VCaP (cell line): ENCODE measurements at regions not wholly inside any gene's neighbourhood (a gene's known extent, or its start where the extent isn't known, plus 50 kb on each side); places are given as distances from the start of the nearest gene placed in this dataset.
"Not testable (repeated sequence)": the region's sequence is repeated elsewhere in the genome, so short reads cannot be mapped to it uniquely, and the experiment has no call there.

Source experiments
- H3K27ac ChIP-seq: fragments of 450-650 bp; 2 replicates; pipeline ENCODE4 v1.5.1; 2017
- TF ChIP-seq, protein P1 (sequence below): fragments of 450-650 bp; conservative IDR thresholded peaks from 2 replicates; pipeline ENCODE4 v1.5.1; 2017; ENCODE audit warnings: mild to moderate bottlenecking, moderate library complexity

- H3K27ac ChIP-seq: no peak overlapping the region
- TF ChIP-seq, protein P1, sequence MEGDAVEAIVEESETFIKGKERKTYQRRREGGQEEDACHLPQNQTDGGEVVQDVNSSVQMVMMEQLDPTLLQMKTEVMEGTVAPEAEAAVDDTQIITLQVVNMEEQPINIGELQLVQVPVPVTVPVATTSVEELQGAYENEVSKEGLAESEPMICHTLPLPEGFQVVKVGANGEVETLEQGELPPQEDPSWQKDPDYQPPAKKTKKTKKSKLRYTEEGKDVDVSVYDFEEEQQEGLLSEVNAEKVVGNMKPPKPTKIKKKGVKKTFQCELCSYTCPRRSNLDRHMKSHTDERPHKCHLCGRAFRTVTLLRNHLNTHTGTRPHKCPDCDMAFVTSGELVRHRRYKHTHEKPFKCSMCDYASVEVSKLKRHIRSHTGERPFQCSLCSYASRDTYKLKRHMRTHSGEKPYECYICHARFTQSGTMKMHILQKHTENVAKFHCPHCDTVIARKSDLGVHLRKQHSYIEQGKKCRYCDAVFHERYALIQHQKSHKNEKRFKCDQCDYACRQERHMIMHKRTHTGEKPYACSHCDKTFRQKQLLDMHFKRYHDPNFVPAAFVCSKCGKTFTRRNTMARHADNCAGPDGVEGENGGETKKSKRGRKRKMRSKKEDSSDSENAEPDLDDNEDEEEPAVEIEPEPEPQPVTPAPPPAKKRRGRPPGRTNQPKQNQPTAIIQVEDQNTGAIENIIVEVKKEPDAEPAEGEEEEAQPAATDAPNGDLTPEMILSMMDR: no peak
Measured at GRCh38 chr10:30697806-30698205, 68.3 kb upstream of the LYZL2 start.

DNA sequence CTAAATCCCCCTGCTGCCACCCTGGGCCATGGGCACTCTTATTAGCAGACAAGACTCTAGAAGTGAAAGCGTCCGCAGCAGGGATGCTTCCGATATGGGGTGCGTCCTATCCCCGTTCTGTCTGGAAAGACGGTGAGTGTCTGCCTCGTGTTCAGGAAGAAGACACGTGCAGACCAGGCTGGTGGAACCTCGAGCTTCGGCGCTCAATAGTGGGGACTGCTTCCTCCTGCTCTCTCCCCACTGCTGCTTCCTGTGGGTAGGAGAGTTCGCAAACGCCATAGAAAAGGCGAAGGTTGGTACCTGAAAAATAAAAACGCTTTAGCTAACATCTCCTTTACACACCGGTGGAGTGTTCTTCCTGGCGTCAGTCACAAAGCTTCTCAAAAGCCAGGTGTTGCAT, 67.7 kb upstream of the LYZL2 start:
- not testable (repeated sequence) for H3K27ac ChIP-seq

DNA sequence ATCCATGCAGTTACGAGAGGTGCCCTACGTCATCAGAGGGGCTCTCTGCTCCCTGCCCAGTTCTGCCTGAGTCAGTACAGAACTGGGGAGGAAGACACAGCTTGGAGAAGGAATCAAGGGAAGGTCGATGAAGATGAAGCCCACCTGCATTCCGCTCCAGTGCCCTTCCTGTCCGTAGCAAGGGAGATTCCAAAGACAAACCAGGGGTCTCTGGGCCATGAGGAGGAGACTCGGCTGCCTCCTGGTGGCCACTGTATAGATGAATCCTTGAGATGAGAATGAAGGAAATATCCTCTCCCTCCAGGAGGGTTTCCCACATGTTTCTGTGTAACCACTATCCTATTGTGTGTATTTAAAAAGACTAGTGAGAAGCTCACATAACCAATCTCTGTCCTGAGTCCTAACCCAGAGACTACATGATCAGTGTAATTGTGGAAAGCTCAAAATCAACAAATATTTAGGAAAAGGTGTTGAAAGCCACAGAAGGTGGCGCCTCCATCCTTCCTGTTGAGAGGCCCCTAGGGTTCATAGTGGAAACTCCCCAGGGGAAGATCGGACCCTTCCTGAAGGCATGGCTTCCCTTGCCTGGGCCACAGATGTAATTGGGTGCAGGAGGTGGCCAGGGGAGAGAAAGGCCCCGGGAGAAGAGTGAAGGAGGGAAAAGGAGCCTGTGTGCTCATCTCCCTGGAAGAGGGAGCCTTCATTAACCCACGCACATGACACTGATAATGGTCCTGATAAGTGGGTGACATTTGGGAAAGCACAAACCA, 67.0 kb upstream of the LYZL2 start:
- H3K27ac ChIP-seq: not testable (repeated sequence)

DNA sequence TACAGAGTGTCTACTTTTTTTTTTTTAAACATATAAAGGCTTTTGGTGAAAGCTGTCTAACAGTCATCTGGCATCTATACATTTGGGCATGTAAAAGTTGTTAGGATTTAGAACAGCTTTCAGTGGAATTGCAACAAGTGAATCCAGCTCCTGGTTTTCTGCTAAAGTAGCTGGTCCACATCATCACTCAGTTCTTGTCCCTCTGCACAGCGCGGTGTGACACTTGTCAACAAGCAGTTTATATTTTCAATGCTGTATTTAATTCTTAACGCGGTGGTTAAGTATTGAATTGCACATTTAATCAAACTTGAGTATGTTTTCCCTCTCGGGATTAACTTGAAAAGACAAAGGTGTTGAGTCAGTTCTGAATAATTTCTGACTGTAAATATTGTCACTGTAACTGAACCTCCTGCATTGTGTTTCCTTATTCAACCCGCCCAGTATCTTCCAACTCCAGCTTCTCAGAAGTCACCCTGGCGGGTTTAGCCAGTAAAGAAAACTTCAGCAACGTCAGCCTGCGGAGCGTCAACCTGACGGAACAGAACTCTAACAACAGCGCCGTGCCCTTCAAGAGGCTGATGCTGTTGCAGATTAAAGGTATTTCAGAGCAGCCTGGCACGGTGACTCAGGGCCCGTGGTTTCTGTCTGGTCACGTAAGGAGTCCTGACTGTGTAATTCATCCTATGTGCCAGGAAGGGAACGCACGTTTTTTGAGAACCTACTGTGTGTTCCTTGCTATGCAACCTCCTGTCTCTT, 66.1 kb upstream of the LYZL2 start:
- H3K27ac ChIP-seq: not testable (repeated sequence)

- no peak overlapping the region for H3K27ac ChIP-seq
- TF ChIP-seq, protein P1: no peak
Measured at GRCh38 chr10:30694518-30695228, 65.1 kb upstream of the LYZL2 start.

DNA sequence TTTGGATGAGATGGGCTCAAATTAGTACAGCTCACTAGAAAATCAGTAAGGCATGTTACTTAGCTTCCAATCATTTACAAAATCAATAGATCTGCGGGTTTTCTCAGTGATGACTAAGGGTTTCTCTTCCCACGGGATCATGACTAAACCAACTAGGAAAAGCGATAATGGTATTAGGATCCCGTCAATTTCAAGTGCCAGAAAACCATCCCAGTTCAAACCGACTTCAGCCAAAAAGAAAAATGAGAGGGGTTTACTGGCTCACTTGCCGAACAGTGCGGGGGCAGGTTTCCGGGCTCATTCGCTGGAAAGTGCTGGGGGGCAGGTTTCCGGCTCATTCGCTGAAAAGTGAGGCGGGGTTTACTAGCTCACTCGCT, 62.1 kb upstream of the LYZL2 start:
- TF ChIP-seq, protein P1: no peak
- no peak overlapping the region for H3K27ac ChIP-seq

DNA sequence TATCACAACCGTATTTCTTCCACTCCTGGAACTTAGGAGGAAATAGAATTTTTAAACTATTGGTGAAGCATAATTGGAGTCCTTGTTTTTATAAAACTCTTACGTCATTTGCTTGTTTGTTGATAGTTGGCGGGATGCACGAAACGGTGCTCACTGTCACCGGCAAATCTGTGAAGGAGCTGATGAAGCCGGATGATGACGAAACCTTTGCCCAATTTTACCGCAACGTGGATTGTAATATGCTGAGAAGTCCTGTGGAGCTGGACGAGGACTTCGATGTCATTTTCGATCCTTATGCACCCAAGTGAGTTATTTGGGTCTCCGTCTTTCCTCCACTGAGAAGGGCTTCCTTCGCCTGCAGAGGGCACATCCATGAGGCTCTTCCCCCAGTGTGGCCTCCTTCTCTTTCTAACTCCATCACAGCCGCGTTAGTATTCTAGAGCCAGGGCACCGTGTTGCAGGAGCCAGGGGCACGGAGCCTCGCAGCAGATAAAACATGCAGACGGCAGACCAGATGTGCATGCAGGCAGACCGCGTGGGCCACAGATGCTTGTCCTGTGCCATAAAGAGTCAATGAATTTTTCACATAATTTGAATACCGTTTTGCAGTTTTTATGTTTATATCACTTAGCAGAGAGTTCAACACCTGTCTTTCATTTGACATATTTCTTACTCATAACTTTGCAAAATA, 61.5 kb upstream of the LYZL2 start:
- H3K27ac ChIP-seq: not testable (repeated sequence)

GRCh38 chr10:30688456-30688855, 58.9 kb upstream of the LYZL2 start:
- TF ChIP-seq, protein P1: no peak
- no peak overlapping the region for H3K27ac ChIP-seq

- no peak overlapping the region for H3K27ac ChIP-seq
- TF ChIP-seq, protein P1: peak; percentile 94
Measured at GRCh38 chr10:30687698-30688213, 58.2 kb upstream of the LYZL2 start.
